WERI-Rb-1 (cell line): ENCODE measurements at regions not wholly inside any gene's neighbourhood (a gene's known extent, or its start where the extent isn't known, plus 50 kb on each side); places are given as distances from the start of the nearest gene placed in this dataset.

Experiments
- DNase-seq: peaks from one replicate; pipeline ENCODE4 v3.0.0-alpha.2; 2020
- H3K27ac ChIP-seq: fragments of 250-450 bp; sonication (Bioruptor Pico); 2 replicates; pipeline ENCODE4 v1.5.1; 2020; ENCODE audit warnings: mild to moderate bottlenecking, moderate library complexity
- H3K27me3 ChIP-seq: fragments of 250-450 bp; sonication (Bioruptor Pico); 2 replicates; pipeline ENCODE4 v1.5.1; 2021; ENCODE audit warnings: mild to moderate bottlenecking, low read depth, moderate library complexity; ENCODE audit not compliant: insufficient read depth, severe bottlenecking
- H3K36me3 ChIP-seq: fragments of 250-450 bp; sonication (Bioruptor Pico); 2 replicates; pipeline ENCODE4 v1.5.1; 2020; ENCODE audit warnings: mild to moderate bottlenecking, moderate library complexity
- H3K4me3 ChIP-seq: 2 replicates; pipeline ENCODE4 v1.5.1; 2011; ENCODE audit warnings: low read depth, mild to moderate bottlenecking, control low read depth, low read length
- H3K9me3 ChIP-seq: fragments of 250-450 bp; sonication (Bioruptor Pico); 2 replicates; pipeline ENCODE4 v1.5.1; 2021; ENCODE audit warnings: mild to moderate bottlenecking, moderate library complexity; ENCODE audit not compliant: severe bottlenecking
- CTCF ChIP-seq: IDR thresholded peaks from 2 replicates; pipeline ENCODE4 v1.5.1; 2011; ENCODE audit warnings: low read depth, mild to moderate bottlenecking, control low read depth, inconsistent platforms, low read length

DNA sequence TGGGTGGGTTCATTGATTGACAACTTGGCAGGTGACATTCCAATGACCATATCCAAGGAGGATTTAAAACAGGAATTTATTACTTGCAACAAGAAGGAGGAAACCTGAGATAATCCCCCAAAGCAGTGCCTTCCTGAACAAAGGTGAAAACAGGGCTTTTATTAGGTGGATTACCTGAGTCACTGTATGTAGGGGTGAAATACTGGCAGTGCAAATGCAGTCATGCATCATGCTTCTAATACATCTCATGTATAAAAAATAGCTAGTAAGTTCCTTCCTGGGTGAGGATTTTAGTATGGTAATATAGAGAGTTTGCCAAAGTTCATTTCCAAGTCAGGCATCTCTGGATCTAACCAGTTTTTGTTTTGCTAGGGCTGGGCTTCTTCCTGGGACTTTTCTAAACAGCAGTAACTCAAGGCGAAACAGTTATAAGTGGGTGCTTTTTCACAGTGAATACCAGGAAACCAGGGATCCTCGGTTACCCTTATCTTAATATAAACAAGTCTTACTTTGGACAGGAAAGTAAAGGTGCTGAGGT, 583.4 kb upstream of the LRRTM1 start:
- H3K9me3 ChIP-seq = no peaks in the 10 kb centered on the region
- DNase-seq = no peak
- no peaks in the 10 kb centered on the region for H3K36me3 ChIP-seq
- H3K27ac ChIP-seq = no peak overlapping the region
- TF ChIP-seq CTCF = no peak
- no peak overlapping the region for H3K4me3 ChIP-seq
- no peaks in the 10 kb centered on the region for H3K27me3 ChIP-seq

- no peak overlapping the region for H3K4me3 ChIP-seq
- H3K27ac ChIP-seq = no peak overlapping the region
- no peak for DNase-seq
- H3K36me3 ChIP-seq = no peaks in the 10 kb centered on the region
- TF ChIP-seq CTCF = no peak
- no peaks in the 10 kb centered on the region for H3K27me3 ChIP-seq
- H3K9me3 ChIP-seq = no peaks in the 10 kb centered on the region
Observed at GRCh38 chr2:80874374-80874773, 569.8 kb upstream of the LRRTM1 start.

DNA sequence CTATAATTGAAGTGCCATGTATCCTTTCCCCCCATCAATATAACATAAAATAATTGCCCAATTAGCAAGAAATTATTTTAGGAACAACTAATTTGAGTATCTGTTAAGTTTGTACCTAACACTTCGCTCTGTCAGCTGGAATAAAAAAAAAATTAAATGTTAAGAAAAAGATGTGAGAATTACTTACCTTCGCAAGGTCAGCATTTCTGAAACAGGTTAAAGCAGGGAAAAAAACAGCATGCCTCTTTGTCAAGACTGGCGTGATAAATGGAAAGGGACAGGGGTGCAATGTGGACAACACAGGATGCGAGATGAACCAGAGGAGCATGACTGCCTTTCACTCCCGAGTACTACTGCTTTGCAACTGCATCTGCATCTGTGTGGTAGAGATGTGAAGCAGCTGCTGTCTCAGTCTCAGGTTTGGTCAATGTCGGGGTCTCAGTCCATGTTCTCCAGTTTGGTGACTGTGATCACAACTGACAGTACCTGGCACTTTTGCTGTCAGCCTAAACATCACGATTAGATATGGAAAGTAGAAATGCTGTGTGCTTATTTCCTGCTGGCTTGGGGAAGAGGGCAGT, 565.4 kb upstream of the LRRTM1 start:
- no peaks in the 10 kb centered on the region for H3K36me3 ChIP-seq
- no peak overlapping the region for H3K27ac ChIP-seq
- no peaks in the 10 kb centered on the region for H3K27me3 ChIP-seq
- no peaks in the 10 kb centered on the region for H3K9me3 ChIP-seq
- no peak for TF ChIP-seq CTCF
- H3K4me3 ChIP-seq = no peak overlapping the region
- no peak for DNase-seq

GRCh38 chr2:80863147-80863714, 558.7 kb upstream of the LRRTM1 start:
- H3K27ac ChIP-seq = no peak overlapping the region
- H3K4me3 ChIP-seq = no peak overlapping the region
- no peaks in the 10 kb centered on the region for H3K36me3 ChIP-seq
- no peak for DNase-seq
- no peaks in the 10 kb centered on the region for H3K27me3 ChIP-seq
- no peak for TF ChIP-seq CTCF
- no peaks in the 10 kb centered on the region for H3K9me3 ChIP-seq

DNA sequence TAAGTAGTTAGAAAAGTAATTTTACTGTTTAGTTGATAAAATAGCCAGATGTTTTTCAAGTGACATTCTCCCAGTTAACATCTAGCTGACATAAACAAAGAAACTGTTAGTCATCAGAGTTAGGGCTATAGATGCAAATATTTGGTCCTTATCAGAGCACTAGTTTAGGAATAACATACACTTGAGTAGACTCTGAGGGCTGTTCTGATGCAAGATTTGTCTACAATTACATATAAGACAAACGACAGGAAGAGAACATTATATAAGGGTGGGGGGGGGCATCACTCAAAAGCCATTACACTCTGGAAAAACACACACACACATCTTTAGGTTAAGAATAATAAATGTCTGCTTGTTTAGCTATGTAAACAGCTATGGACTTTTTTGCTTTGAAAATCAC, 554.4 kb upstream of the LRRTM1 start:
- Histone ChIP-seq H3K27ac (no peak overlapping the region), H3K36me3 (no peaks in the 10 kb centered on the region), H3K27me3 (no peaks in the 10 kb centered on the region), H3K4me3 (no peak overlapping the region), H3K9me3 (no peaks in the 10 kb centered on the region)
- no peak for DNase-seq
- TF ChIP-seq CTCF = no peak

DNA sequence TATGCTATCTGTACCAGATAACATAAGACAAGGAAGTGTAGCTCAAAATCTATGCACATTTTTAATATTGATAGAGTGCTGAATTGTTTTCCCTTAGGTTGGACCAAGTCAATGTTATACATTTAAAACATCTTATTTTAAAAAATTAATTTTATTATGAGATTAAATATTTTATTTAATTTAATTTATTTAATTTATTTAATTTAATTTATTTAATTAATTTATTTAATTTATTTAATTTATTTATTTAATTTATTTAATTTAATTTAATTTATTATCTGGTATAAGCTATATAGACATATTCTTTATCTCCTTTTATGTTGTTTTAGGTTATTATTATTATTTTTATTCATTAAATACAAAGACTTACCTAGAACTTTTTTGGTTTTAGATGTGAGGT, 551.7 kb upstream of the LRRTM1 start:
- no peak for TF ChIP-seq CTCF

More for the DNA sequence above, 551.7 kb upstream of the LRRTM1 start:
- no peak for DNase-seq
- no peak overlapping the region for H3K4me3 ChIP-seq
- no peaks in the 10 kb centered on the region for H3K27me3 ChIP-seq
- no peaks in the 10 kb centered on the region for H3K9me3 ChIP-seq
- H3K27ac ChIP-seq = no peak overlapping the region
- no peaks in the 10 kb centered on the region for H3K36me3 ChIP-seq
